ENCODE measurements at regions not wholly inside any gene's neighbourhood (a gene's known extent, or its start where the extent isn't known, plus 50 kb on each side); places are given as distances from the start of the nearest gene placed in this dataset.

DNA sequence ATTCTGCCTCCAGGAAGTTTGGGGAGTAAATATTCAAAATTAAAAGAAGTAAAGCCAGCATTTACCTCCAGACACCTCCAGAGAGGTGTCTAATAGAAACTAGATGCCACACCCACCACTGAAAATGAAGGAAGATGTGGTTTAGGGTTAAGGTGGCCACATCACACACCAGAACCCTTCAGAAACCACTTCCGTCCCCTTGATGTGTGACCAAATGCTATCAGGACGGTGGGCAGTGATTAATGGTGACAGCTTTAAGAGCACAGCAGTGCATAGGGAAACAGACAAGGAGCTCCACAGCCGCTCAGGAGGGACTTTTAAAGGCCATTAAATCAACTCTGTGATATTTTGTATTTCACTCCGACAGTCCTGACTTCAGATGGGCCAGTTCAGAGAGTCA is 295.2 kb downstream of the BRINP1 start:
- Histone ChIP-seq H3K27ac (ENCODE audit: low read depth) (no peak overlapping the region), H4K20me1 (replicated peaks; ENCODE audit: insufficient read depth) (no peaks in the 10 kb centered on the region), H3K36me3 (ENCODE audit: insufficient read depth) (no peaks in the 10 kb centered on the region), H3K4me2 (no peak overlapping the region), H3K4me1 (ENCODE audit: insufficient read depth) (peaks cover 35% of the 10 kb centered on the region), H3K27me3 (ENCODE audit: insufficient read depth) (no peaks in the 10 kb centered on the region), H3F3A (replicated peaks; ENCODE audit: low read depth) (no peaks in the 10 kb centered on the region), H3K4me3 (no peak overlapping the region), H2AFZ (peak overlapping the region; percentile 61; the same call in 1 of the 2 replicates), H3K9me2 (ENCODE audit: insufficient read depth) (no peaks in the 10 kb centered on the region), H3K79me2 (replicated peaks; ENCODE audit: insufficient read depth) (no peaks in the 10 kb centered on the region)
- no peak for DNase-seq (ENCODE audit: low spot score)
- Mint-ChIP-seq H3K36me3 (ENCODE audit: low read depth) (peaks cover 5% of the 10 kb centered on the region; the same call in 1 of the 3 replicates), H3K4me3 (no peak overlapping the region), H3K27ac (peak overlapping the region; percentile 53; the same call in 1 of the 2 replicates), H3K4me1 (peaks cover 31% of the 10 kb centered on the region), H3K9me3 (peaks cover 4% of the 10 kb centered on the region; the same call in 2 of the 3 replicates), H3K27me3 (ENCODE audit: insufficient read depth, low read depth, poor library complexity) (no peaks in the 10 kb centered on the region)
- ATAC-seq, result no peak
- TF ChIP-seq JUNB (IDR thresholded peaks at IDR 0.05; ENCODE audit: unreplicated experiment) (no peak), CREB1 (CRISPR knock-in tag; IDR thresholded peaks at IDR 0.05; ENCODE audit: low read depth) (no peak), ZNF331 (CRISPR knock-in tag; IDR thresholded peaks at IDR 0.05; ENCODE audit: low read depth) (no peak), REST (IDR thresholded peaks at IDR 0.05; ENCODE audit: unreplicated experiment) (no peak), ZNF114 (CRISPR knock-in tag; IDR thresholded peaks at IDR 0.05) (no peak), EZH2 (IDR thresholded peaks at IDR 0.05; ENCODE audit: low read depth, unreplicated experiment) (no peak), ZNF462 (CRISPR knock-in tag; IDR thresholded peaks at IDR 0.05) (no peak), POLR2AphosphoS5 (IDR thresholded peaks at IDR 0.05; ENCODE audit: low read depth) (no peak), EZH2phosphoT487 (IDR thresholded peaks at IDR 0.05; ENCODE audit: unreplicated experiment) (no peak), NANOG (IDR thresholded peaks at IDR 0.05; ENCODE audit: borderline replicate concordance) (no peak), STAT1 (IDR thresholded peaks at IDR 0.05; ENCODE audit: unreplicated experiment) (no peak)
- TF ChIP-seq, protein P1, sequence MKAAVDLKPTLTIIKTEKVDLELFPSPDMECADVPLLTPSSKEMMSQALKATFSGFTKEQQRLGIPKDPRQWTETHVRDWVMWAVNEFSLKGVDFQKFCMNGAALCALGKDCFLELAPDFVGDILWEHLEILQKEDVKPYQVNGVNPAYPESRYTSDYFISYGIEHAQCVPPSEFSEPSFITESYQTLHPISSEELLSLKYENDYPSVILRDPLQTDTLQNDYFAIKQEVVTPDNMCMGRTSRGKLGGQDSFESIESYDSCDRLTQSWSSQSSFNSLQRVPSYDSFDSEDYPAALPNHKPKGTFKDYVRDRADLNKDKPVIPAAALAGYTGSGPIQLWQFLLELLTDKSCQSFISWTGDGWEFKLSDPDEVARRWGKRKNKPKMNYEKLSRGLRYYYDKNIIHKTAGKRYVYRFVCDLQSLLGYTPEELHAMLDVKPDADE (IDR thresholded peaks at IDR 0.05), result no peak
- TF ChIP-seq, protein P2, sequence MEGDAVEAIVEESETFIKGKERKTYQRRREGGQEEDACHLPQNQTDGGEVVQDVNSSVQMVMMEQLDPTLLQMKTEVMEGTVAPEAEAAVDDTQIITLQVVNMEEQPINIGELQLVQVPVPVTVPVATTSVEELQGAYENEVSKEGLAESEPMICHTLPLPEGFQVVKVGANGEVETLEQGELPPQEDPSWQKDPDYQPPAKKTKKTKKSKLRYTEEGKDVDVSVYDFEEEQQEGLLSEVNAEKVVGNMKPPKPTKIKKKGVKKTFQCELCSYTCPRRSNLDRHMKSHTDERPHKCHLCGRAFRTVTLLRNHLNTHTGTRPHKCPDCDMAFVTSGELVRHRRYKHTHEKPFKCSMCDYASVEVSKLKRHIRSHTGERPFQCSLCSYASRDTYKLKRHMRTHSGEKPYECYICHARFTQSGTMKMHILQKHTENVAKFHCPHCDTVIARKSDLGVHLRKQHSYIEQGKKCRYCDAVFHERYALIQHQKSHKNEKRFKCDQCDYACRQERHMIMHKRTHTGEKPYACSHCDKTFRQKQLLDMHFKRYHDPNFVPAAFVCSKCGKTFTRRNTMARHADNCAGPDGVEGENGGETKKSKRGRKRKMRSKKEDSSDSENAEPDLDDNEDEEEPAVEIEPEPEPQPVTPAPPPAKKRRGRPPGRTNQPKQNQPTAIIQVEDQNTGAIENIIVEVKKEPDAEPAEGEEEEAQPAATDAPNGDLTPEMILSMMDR (conservative IDR thresholded peaks at IDR 0.05; ENCODE audit: low read depth in 2 of 2), result no peak

Measured in GM23338 (cell line).